GM19239 (cell line): ENCODE measurements at regions not wholly inside any gene's neighbourhood (a gene's known extent, or its start where the extent isn't known, plus 50 kb on each side); places are given as distances from the start of the nearest gene placed in this dataset.

ENCODE experiments used
- DNase-seq: peaks from one replicate; pipeline ENCODE4 v3.0.0; 2011; ENCODE audit warnings: low spot score; ENCODE audit not compliant: insufficient read length
- FAIRE-seq: peaks from 2 replicates; lab custom pipeline; 2011; peaks lifted over from hg19 to GRCh38; lab: Jason Lieb, UNC

DNA sequence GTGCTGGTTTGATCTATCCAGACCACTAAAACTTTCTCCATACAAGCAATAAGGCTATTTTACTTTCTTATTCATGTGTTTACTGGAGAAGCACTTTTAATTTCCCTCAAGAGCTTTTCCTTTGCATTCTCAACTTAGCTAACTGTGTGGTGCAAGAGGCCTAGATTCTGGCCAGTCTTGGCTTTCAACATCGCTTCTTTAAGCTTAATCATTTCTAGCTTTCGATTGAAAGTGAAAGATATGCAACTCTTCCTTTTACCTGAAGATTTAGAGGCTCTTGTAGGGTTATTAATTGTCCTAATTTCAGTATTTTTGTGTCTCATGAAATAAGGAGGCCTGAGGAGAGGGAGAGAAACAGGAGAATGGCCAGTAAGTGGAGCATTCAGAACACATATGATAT, 234.8 kb upstream of the GADL1 start:
- FAIRE-seq (peak; percentile 64), DNase-seq (no peak)

DNA sequence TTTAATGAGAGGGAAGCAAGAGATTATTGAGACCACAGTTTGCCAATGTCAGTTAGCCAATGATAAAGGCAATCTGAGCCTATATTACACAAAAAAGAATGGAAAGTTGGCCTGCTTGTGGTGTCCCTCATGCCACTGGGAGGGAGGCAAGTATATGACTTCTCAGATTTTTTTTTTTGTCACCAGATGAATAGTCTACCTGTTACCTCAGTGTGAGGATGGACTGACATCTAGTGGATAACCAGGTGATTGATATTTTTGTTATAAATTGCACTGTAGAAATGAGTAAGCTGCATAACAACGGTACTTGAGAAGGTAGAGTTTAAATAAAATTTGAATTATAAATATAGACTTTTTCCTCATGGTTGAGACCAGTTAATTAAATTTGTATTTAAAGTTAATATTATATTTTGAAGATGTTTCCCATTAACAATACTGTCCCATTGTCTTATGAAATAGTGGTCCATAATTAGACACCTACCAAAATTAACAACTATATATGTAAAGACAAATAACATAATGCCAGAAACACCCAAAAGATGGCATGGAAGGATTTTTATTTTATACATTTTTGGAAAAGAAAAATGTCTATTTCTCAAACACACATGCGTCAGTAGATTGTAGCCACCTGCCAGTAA, 237.8 kb upstream of the GADL1 start:
- no peak for DNase-seq
- peak; percentile 71 for FAIRE-seq

DNA sequence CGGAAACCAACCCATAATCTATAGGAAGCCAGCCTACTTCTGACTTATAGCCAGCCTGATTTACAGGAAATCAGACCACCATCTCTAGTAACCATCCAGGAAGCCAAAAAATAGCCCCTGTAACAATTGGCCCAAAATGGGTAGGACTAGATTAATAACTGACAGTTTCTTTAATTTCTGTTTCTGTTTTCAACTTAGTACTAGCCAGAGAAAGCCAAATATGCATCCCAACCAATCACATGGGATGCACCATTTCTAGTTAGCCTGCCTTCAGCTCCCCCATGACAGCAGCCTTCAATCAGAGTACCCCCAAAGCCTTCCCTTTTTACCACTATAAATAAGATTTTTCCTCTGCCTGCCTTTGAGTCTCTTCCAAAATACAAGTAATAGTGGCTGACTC, 239.1 kb upstream of the GADL1 start:
- DNase-seq (no peak), FAIRE-seq (peak; percentile 76)

DNA sequence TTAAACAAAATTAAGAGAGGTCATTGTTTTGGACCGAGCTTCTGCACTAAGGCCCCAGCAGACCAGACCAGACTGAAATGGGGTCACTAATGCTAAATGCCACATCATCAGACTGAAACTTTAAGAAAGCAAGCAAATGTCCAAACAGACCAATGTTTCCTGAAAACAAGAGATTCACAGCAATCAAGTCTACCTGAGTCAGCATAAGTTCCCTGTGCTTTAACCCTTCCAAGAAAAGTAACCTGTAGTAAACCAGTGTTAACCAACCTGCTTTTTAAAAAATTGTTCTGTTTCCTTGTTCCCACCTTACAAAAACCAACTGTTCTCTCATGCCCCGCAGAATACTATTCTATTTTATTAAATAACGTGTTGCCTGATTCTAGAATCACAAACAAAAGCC, 241.1 kb upstream of the GADL1 start:
- FAIRE-seq (no peak), DNase-seq (no peak)

DNA sequence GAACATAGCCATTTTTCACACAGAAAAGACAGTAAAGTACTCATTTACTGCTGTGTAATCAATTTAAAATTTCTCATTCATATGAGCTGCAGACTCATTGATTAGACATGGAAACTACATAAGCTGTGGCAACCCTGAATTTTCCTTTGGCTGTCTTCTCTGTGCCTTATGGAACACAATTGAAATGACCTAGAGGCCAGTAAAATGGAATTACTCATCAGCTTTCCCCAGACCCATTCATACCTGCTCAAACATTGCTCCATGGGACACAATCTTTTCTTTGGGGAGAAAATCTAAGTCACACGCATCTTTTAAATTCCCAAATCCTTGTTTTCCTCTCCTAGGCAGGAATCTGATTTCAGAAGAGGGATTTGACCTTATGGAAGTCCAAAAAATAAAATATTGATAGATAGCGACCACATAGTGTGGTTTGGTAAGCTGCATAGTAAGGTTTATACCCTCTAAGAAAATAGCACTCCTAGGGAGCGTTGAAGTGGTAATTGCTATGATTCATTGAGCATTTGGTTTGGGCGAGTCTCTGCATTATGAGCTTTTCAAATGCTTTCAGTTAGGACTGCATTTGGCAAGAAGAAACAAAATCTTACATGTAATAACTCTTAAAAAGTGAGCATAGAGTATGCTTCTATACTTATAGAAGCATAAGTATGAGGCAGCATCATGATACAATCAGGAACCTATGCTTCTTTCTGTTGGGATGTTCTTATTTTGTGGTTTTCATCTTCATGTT, 243.4 kb upstream of the GADL1 start:
- FAIRE-seq: no peak

DNA sequence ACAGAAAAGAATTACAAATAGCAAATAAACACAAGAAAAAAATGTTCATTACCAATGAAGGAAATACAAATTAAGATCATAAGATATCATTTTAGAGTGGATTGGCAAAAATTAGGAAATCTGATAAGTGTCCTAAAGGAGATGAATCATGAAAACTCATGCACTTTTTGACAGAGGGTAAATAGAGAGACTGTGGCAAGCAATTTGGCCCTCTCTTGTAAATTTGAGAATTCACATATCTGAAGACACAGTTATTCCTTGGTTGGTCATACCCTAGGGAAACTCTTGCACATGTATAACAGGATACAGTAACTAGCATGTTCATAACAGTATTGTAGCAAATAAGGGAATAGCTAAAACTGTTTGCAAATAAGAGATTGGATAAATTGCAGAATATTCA, 246.0 kb upstream of the GADL1 start:
- FAIRE-seq (no peak), DNase-seq (no peak)

More for the DNA sequence above, 243.4 kb upstream of the GADL1 start:
- no peak for DNase-seq

DNA sequence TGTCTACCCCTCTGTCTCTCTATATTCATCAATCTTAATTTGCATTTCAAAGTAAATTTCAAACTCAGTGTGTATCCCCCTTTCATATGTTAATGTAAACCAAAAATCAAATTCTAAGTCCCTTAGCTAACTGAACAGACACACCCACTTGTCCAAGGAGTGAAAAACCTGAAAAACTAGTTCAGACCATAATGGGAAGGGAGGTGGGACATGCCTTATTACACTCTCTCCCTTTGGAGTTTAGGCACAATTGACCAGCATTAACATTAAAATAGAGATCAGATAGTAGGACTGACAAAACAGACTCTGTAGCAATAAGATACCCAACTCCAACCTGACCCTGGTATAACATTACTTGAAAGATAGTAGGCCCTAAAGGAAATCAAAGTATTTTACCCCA, 247.7 kb upstream of the GADL1 start:
- DNase-seq (no peak), FAIRE-seq (no peak)

DNA sequence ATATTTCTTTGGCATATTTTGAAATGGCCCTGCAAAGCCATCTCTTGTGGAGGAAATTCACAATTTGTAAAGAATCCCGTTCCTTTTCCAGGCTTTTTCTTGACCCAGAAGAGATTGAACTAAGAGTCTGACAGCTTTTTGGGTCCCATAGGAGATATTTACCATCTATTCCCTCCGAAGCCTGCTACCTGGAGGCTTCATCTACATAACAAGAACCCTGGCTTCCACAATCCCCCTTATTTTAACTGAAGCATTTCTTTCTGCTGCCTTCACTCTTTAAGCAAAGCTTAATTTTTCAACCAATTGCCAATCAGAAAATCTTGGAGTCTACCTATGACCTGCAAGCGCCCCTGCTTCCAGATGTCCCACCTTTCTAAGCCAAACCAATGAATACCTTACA, 248.1 kb upstream of the GADL1 start:
- no peak for FAIRE-seq
- DNase-seq: no peak

DNA sequence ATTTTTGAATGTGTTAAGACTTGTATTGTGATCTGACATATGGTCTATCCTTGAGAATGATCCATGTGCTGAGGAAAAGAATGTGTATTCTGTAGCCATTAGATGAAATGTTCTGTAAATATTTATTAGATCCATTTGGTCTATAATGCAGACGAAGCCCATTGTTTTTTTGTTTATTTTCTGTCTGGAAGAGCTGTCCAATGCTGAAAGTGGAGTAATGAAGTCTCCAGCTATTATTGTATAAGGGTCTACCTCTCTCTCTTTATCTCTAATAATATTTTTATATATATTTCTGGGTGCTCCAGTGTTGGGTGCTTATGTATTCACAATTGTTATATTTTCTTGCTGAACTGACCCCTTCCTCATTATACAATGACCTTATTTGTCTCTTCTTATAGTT, 250.6 kb upstream of the GADL1 start:
- DNase-seq (no peak), FAIRE-seq (no peak)

DNA sequence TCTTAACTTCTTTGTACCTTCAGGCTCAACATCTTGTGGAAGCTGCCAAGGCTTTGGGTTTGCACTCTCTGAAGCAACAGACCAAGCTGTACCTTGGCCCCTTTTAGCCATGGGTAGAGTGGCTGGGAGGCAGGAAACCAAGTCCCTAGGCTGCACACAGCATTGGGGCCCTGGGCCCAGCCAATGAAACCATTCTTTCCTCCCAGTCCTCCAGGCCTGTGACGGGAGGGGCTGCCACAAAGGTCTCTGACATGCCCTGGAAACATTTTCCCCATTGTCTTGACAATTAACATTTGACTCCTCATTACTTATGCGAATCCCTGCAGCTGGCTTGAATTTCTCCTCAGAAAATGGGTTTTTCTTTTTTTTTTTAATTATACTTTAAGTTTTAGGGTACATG, 253.1 kb upstream of the GADL1 start:
- DNase-seq (no peak), FAIRE-seq (no peak)

DNA sequence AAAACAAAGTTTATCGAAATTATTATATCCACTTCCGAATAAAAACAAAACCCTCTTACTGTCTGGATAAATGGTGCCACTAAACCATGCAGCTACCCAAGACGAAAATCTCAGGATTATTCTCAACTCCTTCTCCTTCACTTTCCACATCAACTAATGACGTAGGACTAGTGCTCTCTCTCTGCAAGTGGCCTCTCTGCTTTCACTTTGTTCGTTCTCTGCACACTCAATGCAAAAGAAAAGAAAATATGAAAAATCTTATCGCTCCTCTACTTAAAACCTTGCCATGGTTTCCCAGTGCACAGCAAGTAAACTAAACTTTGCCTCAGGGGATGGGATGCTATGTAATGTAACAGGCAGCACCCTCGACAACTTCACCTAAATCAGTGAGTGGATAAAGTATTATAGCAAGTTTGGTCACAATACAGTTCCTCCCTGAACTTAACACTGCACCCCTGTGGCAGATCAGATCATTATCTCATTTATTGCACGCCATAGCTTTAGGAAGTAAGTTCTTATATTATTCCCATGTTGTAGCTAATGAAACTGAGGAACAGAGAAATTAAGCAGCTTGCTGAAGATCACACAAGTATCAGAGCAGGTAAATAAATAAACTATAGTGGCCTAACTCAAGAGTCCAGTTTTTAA, 262.7 kb upstream of the GADL1 start:
- no peak for DNase-seq

DNA sequence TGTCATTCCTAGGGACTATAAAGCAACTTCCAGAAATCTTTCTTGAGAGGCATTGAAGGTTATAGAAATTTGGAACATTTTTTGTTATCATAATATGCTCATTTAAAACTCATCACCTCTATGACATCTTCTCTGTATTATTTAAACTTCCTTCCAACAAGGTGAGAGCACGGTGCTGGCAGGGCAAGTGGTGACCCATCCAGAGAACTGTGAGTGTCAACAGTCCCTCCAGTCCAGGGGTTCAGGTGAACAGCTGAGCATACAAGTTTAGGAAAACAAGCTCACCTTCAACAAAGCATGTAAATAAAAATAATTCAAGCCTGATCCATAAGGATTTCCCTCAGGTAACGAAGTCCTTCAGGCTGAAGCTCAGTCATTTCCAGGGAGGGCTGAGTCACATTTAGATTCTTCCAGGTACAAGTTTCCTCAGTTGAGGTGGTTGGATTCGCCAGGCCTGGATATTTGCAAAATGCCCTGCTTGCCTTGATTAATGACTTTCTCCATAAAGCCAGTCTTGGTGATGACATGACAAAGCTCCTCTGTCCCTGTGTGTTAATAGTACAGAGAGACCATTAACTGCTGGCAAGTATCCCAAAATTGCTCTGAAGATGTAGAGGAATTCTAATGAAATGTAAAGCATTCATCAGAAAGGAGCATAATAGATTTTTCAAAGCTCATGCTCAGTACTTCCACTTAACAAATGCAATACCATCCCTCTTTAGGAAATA, 263.6 kb upstream of the GADL1 start:
- FAIRE-seq (no peak), DNase-seq (no peak)

More for the DNA sequence above, 262.7 kb upstream of the GADL1 start:
- no peak for FAIRE-seq

DNA sequence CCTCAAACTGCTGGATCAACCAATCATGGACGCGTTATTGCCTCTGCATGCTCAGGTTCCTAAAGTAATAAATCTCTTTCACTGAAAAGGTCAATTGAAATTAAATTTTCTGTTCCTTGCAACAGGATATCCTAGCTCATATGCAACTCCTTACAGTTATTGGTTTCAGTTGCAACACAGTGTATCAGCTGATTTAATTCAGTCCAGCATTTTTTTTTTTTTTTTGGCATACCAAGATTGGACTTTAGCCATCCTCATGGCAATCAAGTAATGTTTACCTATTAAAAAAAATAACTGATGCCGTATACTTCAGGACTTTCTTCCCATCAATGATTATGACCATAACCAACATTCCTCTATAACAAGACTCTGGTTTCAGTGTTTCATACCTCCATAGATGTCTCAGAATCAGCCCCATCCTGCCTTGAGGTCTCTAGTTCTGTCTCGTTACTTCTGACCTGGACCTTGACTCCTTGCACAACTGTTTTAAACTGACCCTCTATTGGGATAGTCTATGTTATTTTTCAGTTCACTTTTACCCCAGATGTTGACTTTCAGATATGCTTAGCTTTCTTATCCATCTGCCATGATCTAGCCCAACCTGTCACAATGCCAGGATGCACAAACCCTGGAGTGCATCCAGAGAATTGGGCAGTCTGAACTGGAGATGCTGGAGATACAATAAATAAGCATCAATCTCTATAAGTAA, 265.0 kb upstream of the GADL1 start:
- FAIRE-seq: no peak
- DNase-seq: no peak

DNA sequence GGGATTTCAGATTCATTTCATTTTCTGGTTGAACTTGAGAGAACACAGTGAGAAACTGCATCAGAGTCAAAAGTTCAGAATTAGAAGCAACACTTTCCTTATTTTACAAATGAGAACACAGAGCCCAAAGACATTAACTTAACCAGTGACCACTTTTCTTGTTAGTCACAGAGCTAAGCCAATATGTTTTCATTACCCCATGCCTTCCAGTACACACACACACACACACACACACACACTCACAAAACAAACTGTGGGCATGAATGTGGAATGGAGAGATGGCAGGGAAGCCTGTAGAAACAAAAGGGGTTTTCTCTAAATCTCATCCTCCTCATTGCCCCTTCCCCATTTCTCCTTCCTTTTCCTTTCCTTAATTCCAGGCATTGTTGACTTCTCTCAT, 267.4 kb upstream of the GADL1 start:
- no peak for FAIRE-seq
- DNase-seq: no peak

DNA sequence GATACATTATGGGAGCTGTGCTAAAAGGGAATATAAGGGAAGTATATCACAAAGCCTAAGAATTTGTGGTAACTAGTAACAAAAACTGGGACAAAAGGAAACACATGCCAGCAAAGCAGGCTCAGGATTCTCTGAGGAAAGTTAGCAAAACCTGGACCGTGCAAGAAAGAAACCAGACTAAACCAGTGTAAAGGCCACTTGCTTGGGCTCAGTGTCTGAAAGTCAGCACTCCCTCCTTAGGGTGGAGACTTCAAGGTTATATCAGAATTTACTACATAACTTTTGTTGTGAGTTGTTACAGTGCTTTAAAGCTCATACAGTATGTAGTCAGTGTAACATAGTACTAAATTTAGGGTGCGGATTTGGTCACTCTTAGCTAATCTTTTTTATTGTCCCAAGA, 269.9 kb upstream of the GADL1 start:
- FAIRE-seq: no peak
- DNase-seq: no peak

DNA sequence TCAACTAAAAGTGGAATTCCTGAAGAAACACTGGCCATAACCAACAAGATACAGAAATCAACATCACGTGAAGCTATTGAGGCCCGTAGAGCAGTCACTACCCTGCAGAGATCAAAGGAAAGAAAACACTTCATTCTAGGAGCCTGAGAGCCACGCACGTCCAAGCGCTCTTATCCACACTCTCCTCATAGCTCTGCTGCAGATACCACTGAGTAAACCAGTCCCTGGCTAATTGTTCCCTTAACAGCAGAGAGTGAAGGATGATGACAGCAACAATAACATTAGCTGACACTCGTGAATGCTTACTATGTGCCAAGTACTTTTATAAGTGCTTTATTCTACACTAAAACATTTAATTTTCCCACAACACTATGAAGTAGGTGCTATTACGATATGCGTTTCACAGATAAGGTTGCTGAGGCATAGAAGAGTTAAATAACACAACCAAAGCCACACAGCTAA, 271.0 kb upstream of the GADL1 start:
- no peak for FAIRE-seq
- no peak for DNase-seq

DNA sequence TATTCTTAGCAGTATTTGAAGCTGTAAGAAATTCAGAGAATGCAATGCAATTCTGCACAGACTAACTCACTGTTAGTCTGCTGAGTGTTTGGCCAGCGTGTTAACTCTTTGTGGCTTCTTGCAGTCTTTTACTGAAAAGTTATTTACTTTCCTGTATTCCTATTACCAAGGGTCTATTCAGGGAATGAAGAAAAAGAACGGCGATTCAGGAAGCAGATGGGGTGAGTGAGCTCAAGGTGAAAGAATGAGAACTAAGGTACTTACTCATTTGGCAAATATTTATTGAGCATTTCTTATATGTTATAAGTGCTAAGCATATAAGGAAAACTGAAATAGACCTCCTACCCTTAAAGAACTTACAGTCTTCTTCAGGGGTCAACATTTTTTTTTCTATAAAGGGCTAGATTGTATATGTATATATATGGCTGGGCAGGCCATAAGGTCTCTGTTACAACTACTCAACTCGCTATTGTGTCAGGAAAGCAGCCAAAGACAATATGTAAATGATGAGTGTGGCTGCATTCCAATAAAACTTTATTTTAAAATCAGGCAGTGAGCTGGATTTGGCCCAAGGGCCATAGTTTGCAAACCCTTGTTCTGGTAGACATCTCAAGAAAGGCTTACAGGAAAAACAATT, 271.9 kb upstream of the GADL1 start:
- DNase-seq (no peak), FAIRE-seq (no peak)

DNA sequence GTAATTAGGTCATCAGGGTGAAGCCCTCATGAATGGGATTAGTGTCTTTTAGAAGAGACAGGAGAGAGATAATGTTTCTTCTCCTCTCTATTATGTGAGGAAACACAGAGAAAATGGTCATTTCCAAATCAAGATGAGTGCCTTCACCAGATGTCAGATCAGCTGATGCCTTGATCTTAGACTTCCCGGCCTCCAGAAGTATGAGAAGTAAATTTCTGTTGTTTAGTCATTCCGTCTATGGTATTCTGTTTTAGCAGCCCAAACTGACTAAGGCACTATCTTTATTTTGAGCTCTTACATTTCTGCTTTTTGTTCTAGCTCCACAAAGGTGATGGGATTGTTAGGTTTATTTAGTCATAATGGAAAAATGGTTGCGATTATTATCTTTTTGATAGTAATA, 273.2 kb upstream of the GADL1 start:
- FAIRE-seq (no peak), DNase-seq (no peak)

DNA sequence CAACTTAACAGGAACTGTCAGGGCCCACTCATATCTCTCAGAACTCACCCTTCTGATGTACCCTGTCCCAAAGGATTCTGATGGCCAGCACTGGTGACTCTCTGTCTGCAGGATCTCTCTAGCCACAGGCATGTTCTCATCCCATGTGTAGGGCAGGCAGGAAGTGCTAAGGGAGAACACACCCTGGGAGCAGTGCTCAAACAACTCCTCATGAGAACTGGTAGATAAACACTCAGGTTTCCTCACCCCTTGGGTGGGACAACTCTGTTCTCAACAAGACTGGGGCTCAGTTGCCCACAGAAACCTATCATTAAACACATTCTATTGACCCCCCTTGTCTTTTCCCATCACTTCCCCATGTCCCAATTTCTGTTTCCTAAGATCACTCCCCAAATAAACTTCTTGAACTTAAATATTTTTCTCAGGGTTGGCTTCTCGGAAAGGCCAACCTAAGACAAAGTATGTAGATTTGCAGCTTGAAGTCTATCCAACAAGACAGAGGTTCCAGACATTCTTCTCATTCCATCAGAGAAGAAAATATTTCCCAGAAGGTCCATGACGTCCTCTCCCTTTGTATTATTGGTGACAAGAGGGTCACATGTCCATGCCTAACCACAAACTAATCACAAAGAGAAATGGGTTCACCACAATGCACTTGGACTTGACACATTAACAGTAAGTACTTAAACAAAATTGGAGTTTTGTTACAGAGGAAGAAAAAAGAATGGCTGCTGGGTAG, 276.6 kb upstream of the GADL1 start:
- DNase-seq (no peak), FAIRE-seq (no peak)
